Osteocyte (in vitro differentiated cells): ENCODE measurements at regions not wholly inside any gene's neighbourhood (a gene's known extent, or its start where the extent isn't known, plus 50 kb on each side); places are given as distances from the start of the nearest gene placed in this dataset.

Source experiments
- DNase-seq: peaks from one replicate; pipeline ENCODE4 v3.0.0; 2021; ENCODE audit warnings: mixed read lengths; ENCODE audit not compliant: unreplicated experiment; ENCODE audit errors: extremely low spot score
- H3K27ac Mint-ChIP-seq: one replicate; pipeline ENCODE4 v1.8.0; 2021; ENCODE audit warnings: mild to moderate bottlenecking, mixed read lengths; ENCODE audit not compliant: unreplicated experiment
- H3K27me3 Mint-ChIP-seq: one replicate; pipeline ENCODE4 v1.8.0; 2021; ENCODE audit warnings: mixed read lengths; ENCODE audit not compliant: unreplicated experiment
- H3K36me3 Mint-ChIP-seq: one replicate; pipeline ENCODE4 v1.8.0; 2021; ENCODE audit warnings: mixed read lengths; ENCODE audit not compliant: unreplicated experiment
- H3K4me1 Mint-ChIP-seq: one replicate; pipeline ENCODE4 v1.8.0; 2021; ENCODE audit warnings: mixed read lengths; ENCODE audit not compliant: unreplicated experiment
- H3K4me3 Mint-ChIP-seq: one replicate; pipeline ENCODE4 v1.8.0; 2021; ENCODE audit warnings: mild to moderate bottlenecking, moderate library complexity, mixed read lengths; ENCODE audit not compliant: unreplicated experiment
- H3K9me3 Mint-ChIP-seq: one replicate; pipeline ENCODE4 v1.8.0; 2021; ENCODE audit warnings: mixed read lengths; ENCODE audit not compliant: unreplicated experiment
- TF ChIP-seq, protein P1 (sequence below): fragments of 200-600 bp; sonication (generic); IDR thresholded peaks from 2 replicates; pipeline ENCODE4 v1.5.0; 2021; ENCODE audit warnings: antibody characterized with exemption, mild to moderate bottlenecking, moderate library complexity

DNA sequence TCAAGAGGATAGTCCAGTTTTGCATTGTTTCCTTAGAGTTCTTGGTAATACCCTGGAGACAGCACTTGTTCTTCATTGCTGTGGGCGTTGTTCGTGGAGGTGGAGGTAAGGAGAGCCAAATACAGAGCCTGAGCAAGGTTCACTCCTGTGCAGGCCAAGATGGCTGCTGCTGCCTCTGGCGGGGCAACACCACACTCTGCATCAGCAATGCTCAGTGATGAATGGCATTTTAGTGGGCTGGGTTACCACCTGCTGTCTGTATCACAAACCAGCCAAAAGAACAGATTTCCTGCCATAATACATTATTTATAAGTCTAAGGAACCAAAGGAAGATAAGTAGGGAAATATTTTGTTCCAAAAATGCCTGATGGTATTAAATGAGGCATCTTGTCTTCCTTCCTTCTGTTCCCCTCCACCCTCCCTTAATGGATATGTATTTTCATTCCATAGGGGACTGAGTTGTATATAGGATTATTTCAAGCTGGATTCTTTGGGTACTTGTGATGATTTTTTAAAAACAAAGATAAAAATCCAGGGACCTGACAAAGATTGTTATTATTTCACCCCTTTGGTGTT lies 61.6 kb upstream of the LIMCH1 start:
- Mint-ChIP-seq H3K9me3 (no peaks in the 10 kb centered on the region), H3K27ac (no peak overlapping the region), H3K36me3 (no peaks in the 10 kb centered on the region), H3K4me1 (no peaks in the 10 kb centered on the region), H3K27me3 (peaks cover 9% of the 10 kb centered on the region), H3K4me3 (no peak overlapping the region)
- TF ChIP-seq, protein P1, sequence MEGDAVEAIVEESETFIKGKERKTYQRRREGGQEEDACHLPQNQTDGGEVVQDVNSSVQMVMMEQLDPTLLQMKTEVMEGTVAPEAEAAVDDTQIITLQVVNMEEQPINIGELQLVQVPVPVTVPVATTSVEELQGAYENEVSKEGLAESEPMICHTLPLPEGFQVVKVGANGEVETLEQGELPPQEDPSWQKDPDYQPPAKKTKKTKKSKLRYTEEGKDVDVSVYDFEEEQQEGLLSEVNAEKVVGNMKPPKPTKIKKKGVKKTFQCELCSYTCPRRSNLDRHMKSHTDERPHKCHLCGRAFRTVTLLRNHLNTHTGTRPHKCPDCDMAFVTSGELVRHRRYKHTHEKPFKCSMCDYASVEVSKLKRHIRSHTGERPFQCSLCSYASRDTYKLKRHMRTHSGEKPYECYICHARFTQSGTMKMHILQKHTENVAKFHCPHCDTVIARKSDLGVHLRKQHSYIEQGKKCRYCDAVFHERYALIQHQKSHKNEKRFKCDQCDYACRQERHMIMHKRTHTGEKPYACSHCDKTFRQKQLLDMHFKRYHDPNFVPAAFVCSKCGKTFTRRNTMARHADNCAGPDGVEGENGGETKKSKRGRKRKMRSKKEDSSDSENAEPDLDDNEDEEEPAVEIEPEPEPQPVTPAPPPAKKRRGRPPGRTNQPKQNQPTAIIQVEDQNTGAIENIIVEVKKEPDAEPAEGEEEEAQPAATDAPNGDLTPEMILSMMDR, result no peak
- no peak for DNase-seq

DNA sequence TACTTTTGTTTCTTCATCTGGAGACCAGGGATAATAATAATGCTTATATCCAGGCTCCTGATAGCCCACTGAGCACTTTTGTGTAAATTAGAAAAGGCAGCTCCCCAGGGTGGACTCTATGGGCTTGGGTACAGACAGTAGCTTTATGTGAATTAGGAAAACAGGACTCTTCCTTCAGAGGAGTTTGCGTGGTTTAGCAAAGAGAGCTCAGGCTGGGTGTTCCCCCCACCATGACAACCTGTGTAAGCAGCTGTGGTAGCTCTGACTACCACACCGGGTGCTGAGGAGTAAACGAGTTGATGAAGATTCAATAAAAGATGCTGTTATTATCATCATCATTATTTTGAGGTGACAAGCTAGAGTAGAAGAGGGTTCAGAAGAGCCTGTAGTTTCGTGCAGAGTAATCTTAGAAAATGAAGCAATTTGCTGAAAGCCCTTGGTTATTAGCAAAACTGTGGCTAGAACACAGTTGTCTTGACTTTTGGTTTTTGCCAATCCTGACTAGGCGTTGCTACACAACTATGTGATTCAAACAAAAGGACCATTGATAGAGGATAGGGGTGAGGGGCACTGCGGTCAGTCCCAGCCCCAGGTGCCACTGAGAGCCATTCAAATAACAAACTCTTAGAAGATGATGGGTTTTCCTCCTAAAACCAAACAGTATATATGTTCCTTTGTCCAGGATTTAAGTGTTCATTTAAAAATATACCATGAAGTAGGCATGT lies 60.6 kb upstream of the LIMCH1 start:
- H3K27ac Mint-ChIP-seq, result no peak overlapping the region
- no peaks in the 10 kb centered on the region for H3K36me3 Mint-ChIP-seq
- TF ChIP-seq, protein P1, result no peak
- H3K4me3 Mint-ChIP-seq, result no peak overlapping the region
- DNase-seq, result no peak
- peaks cover 6% of the 10 kb centered on the region for H3K27me3 Mint-ChIP-seq
- H3K9me3 Mint-ChIP-seq, result no peaks in the 10 kb centered on the region
- H3K4me1 Mint-ChIP-seq, result no peaks in the 10 kb centered on the region

DNA sequence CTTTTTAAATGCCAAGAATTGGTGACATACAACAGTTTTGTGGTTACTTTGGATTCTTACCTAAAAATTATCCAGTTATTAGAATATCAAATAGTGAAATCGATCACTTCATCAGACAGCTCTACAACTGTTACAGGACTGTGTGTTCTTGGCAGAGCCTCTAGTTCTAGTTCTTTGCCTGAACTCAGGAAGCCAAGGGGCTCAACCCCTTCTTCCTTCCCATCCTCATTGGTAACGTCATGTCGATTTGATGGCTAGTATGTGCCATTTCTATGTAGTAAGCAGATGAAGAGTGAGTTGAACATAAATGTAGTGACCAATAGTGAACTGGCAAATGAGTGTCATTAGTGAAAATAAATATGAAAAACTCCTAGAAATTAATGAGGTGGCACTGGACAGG lies 59.4 kb upstream of the LIMCH1 start:
- Mint-ChIP-seq H3K4me1 (no peaks in the 10 kb centered on the region), H3K27ac (no peak overlapping the region), H3K4me3 (no peak overlapping the region), H3K36me3 (no peaks in the 10 kb centered on the region), H3K27me3 (peaks cover 8% of the 10 kb centered on the region), H3K9me3 (no peaks in the 10 kb centered on the region)
- TF ChIP-seq, protein P1, result no peak
- DNase-seq, result no peak

DNA sequence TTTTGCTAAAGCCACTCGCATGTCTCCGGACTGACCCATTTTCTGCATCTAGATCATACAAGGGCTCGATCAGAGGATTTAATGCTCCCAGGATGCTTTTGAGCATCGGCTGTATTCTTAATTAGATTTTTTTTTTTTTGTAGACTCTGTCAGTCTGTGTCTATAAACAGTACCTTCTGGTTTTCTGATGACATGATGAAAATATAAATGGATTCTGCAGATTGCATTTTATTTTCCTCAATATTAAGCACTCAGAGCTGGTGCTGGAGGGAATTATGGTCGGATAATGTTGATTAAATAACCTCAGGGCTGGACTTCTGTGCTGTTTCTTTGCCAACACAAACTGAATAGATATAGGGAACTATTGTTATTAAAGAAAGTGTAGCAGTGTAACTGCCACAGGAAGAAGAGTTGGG lies 57.1 kb upstream of the LIMCH1 start:
- Mint-ChIP-seq H3K27ac (no peak overlapping the region), H3K4me1 (no peaks in the 10 kb centered on the region), H3K27me3 (peaks cover 17% of the 10 kb centered on the region), H3K36me3 (no peaks in the 10 kb centered on the region), H3K4me3 (no peak overlapping the region), H3K9me3 (no peaks in the 10 kb centered on the region)
- DNase-seq, result no peak
- TF ChIP-seq, protein P1, result no peak

DNA sequence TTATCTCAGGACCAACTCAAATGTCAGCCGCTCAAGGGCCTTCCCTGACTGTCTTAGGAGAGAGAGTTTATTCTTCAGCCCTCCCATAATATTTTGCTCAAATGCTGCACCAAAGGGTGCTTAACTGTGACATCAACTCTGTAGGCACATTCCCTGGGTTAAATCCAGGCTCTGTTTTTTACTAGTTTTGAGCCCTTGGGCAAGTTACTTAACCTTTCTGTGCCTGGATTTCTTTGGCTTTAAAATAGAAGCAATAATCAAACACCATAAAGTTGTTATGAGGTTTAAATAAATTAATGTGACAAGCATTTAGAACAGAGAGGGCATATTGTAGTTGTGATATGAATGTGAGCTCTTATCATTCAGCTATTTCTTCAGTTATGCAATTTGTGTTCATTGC lies 54.2 kb upstream of the LIMCH1 start:
- H3K27me3 Mint-ChIP-seq, result peaks cover 11% of the 10 kb centered on the region
- no peaks in the 10 kb centered on the region for H3K36me3 Mint-ChIP-seq
- H3K27ac Mint-ChIP-seq, result no peak overlapping the region
- TF ChIP-seq, protein P1, result no peak
- DNase-seq, result no peak
- no peak overlapping the region for H3K4me3 Mint-ChIP-seq
- no peaks in the 10 kb centered on the region for H3K4me1 Mint-ChIP-seq
- H3K9me3 Mint-ChIP-seq, result no peaks in the 10 kb centered on the region
